Stimulated activated CD8-positive, alpha-beta memory T cell treated with anti-CD3 and anti-CD28 coated beads, Interleukin-12 subunit alpha, Interleukin-12 subunit beta, amount 100 ng/mL, for 24 hours (primary cell): ENCODE measurements at regions not wholly inside any gene's neighbourhood (a gene's known extent, or its start where the extent isn't known, plus 50 kb on each side); places are given as distances from the start of the nearest gene placed in this dataset.

ENCODE experiments used
- DNase-seq: peaks from one replicate; pipeline ENCODE4 v3.0.0-alpha.2; 2020; ENCODE audit errors: extremely low read depth

GRCh38 chr21:35896060-35896459 is 164.3 kb downstream of the SETD4 start:
- DNase-seq: no peak

- DNase-seq: no peak
These were observed 164.7 kb downstream of the SETD4 start for GRCh38 chr21:35895598-35895997.

- no peak for DNase-seq
These were observed 167.2 kb downstream of the SETD4 start for GRCh38 chr21:35893156-35893555.

- DNase-seq: no peak
These were observed 173.4 kb downstream of the SETD4 start for GRCh38 chr21:35886887-35887286.

GRCh38 chr21:35885942-35886541 is 174.3 kb downstream of the SETD4 start:
- DNase-seq: no peak

GRCh38 chr21:35882791-35883240 is 177.5 kb downstream of the SETD4 start:
- no peak for DNase-seq

GRCh38 chr21:35873441-35873840 is 186.9 kb downstream of the SETD4 start:
- no peak for DNase-seq

GRCh38 chr21:35871906-35872305 is 188.4 kb downstream of the SETD4 start:
- DNase-seq: no peak

- DNase-seq: no peak
These were observed 191.5 kb downstream of the SETD4 start for GRCh38 chr21:35868869-35869223.

- no peak for DNase-seq
These were observed 192.1 kb downstream of the SETD4 start for GRCh38 chr21:35868005-35868868.

- DNase-seq: no peak
These were observed 196.3 kb downstream of the SETD4 start for GRCh38 chr21:35864039-35864438.

- no peak for DNase-seq
These were observed 197.4 kb downstream of the SETD4 start for GRCh38 chr21:35862969-35863368.

GRCh38 chr21:35861661-35862060 is 198.7 kb downstream of the SETD4 start:
- no peak for DNase-seq

GRCh38 chr21:35860189-35860869 is 200.0 kb downstream of the SETD4 start:
- DNase-seq: no peak

GRCh38 chr21:35859677-35860076 is 200.6 kb downstream of the SETD4 start:
- DNase-seq: no peak

GRCh38 chr21:35857095-35857494 is 203.2 kb downstream of the SETD4 start:
- DNase-seq: no peak

- DNase-seq: no peak
These were observed 204.8 kb downstream of the SETD4 start for GRCh38 chr21:35855484-35855883.

- no peak for DNase-seq
These were observed 206.0 kb downstream of the SETD4 start for GRCh38 chr21:35854281-35854680.

- DNase-seq: no peak
These were observed 206.7 kb downstream of the SETD4 start for GRCh38 chr21:35853321-35854239.

- DNase-seq: no peak
These were observed 207.5 kb downstream of the SETD4 start for GRCh38 chr21:35852820-35853219.

GRCh38 chr21:35850542-35851103 is 209.7 kb downstream of the SETD4 start:
- no peak for DNase-seq
